ENCODE measurements at regions not wholly inside any gene's neighbourhood (a gene's known extent, or its start where the extent isn't known, plus 50 kb on each side); places are given as distances from the start of the nearest gene placed in this dataset.

DNA sequence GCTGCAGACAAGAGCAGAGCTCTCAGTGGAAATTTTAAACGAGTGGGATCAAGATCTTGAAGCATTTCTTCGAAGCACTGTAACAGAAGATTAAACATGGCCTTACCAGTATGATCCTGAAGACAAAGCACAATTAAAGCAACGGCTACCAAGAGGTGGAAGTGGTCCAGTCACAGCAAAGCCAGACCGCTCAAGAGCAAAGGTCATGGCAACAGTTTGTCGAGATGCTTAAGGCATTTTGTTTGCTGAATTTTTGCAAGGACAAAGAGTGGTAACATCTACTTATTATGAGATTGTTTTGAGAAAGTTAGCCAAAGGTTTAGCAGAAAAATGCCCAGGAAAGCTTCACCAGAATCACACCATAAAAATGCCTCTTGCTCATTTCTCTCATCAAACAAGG, 153.4 kb upstream of the CARMIL1 start:
- H3K36me3 ChIP-seq, result no peaks in the 10 kb centered on the region
- intact Hi-C loops (cut with DNase I), result no loop called here
- H3K4me3 ChIP-seq, result no peak overlapping the region
- WGBS, result 64% methylated on average over 5 of the region's 5 CpGs
- H3K9me3 ChIP-seq, result no peaks in the 10 kb centered on the region
- no peak for DNase-seq (ENCODE audit: low spot score)
- no peaks in the 10 kb centered on the region for H3K27me3 ChIP-seq (replicated peaks; ENCODE audit: insufficient read depth)
- H3K27ac ChIP-seq, result no peak overlapping the region
- TF ChIP-seq POLR2A (IDR thresholded peaks at IDR 0.05) (no peak), POLR2AphosphoS5 (IDR thresholded peaks at IDR 0.05) (no peak)
- H3K4me1 ChIP-seq (replicated peaks), result no peaks in the 10 kb centered on the region

DNA sequence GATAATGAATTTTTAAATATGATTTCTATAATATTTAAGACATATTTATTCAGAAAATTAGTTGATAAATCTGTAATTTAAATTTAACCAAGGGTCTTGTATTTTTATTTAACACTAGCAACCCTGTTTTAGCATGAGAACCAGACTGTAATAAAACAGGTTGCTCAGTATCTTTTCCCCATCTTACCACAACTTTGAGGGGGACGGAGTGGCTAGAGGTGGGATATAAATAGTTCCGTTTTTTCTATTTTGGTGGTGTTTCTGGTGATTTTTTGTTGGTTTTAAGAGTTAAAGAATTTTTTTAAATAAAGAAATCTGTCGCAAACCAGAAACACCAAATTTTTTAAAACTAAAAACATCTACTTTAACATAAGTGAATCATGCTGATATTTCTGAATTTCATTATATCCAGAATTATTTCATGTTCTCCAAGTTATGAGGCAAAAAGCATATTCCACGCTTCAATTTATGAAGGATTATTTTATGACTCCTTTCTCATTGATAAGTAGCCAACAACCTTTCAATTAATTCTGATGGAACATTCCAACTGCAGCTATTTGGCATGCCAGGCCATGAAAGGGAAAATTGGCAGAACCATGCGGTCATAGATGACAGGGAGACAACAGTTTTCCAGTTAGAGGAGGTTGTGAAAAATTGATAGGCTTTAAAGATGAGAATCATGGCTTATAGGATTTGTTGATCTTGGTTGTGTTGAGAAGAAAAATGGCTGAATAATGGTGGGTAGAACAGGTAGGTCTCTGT, 151.9 kb upstream of the CARMIL1 start:
- no peak for TF ChIP-seq POLR2AphosphoS5 (IDR thresholded peaks at IDR 0.05)
- no peak for TF ChIP-seq POLR2A (IDR thresholded peaks at IDR 0.05)
- TF ChIP-seq CTCF (IDR thresholded peaks at IDR 0.05), result no peak
- no peaks in the 10 kb centered on the region for H3K27me3 ChIP-seq (replicated peaks; ENCODE audit: insufficient read depth)
- intact Hi-C loops (cut with DNase I), result no loop called here
- no peaks in the 10 kb centered on the region for H3K4me1 ChIP-seq (replicated peaks)
- no peaks in the 10 kb centered on the region for H3K9me3 ChIP-seq
- 70% methylated on average over 5 of the region's 5 CpGs for WGBS
- H3K27ac ChIP-seq, result no peak overlapping the region
- H3K4me3 ChIP-seq, result no peak overlapping the region
- H3K36me3 ChIP-seq, result no peaks in the 10 kb centered on the region
- no peak for DNase-seq (ENCODE audit: low spot score)

DNA sequence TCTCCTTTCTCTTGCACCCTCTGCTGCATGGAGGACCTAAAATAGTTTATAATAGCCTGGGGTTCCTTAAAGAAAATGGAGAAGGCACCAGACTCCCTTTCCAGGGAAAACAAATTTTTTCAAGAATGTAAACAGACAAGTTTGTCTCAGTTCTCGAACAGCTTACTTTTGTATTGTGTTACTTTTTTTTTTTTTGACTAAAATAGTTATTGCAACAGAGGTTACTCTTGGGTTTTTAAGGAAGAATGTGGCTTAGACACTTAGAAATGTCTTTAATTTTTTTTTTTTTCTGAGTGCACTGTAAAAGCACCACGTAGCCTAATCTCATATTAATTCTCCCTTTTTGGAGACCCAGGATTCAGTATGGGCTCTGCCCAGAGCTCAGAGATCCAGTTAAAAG, 148.7 kb upstream of the CARMIL1 start:
- WGBS, result 9% methylated on average over 2 of the region's 2 CpGs
- H3K9me3 ChIP-seq, result no peaks in the 10 kb centered on the region
- H3K4me1 ChIP-seq (replicated peaks), result no peaks in the 10 kb centered on the region
- H3K27me3 ChIP-seq (replicated peaks; ENCODE audit: insufficient read depth), result no peaks in the 10 kb centered on the region
- TF ChIP-seq POLR2A (IDR thresholded peaks at IDR 0.05) (no peak), CTCF (IDR thresholded peaks at IDR 0.05) (no peak), POLR2AphosphoS5 (IDR thresholded peaks at IDR 0.05) (no peak)
- no peak for DNase-seq (ENCODE audit: low spot score)
- no peak overlapping the region for H3K27ac ChIP-seq
- intact Hi-C loops (cut with DNase I), result no loop called here
- no peak overlapping the region for H3K4me3 ChIP-seq
- H3K36me3 ChIP-seq, result no peaks in the 10 kb centered on the region

DNA sequence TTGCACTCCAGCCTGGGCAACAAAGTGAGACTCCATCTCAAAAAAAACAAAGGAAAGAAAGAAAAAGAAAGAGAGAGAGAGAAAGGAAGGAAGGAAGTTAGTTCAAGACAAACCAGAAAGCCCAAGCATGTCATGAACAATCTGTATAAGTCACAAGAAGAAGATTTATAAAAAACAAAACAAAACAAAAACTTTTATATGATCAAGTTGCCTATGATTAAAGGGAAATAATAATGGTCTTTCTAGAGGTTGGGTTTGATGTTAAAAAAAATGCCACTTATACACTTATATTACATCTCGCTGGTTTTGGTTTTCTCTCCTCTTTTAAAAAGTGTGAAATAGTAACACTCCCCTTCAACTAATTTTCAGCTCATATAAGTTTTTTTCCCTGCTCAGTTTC, 146.2 kb upstream of the CARMIL1 start:
- WGBS, result 86% methylated on average over 1 of the region's 1 CpG
- Histone ChIP-seq H3K4me1 (replicated peaks) (no peaks in the 10 kb centered on the region), H3K27me3 (replicated peaks; ENCODE audit: insufficient read depth) (no peaks in the 10 kb centered on the region), H3K36me3 (no peaks in the 10 kb centered on the region), H3K27ac (no peak overlapping the region), H3K9me3 (no peaks in the 10 kb centered on the region), H3K4me3 (no peak overlapping the region)
- no peak for TF ChIP-seq CTCF (IDR thresholded peaks at IDR 0.05)
- no peak for TF ChIP-seq POLR2A (IDR thresholded peaks at IDR 0.05)
- no peak for TF ChIP-seq POLR2AphosphoS5 (IDR thresholded peaks at IDR 0.05)
- no peak for DNase-seq (ENCODE audit: low spot score)
- intact Hi-C loops (cut with DNase I), result no loop called here

DNA sequence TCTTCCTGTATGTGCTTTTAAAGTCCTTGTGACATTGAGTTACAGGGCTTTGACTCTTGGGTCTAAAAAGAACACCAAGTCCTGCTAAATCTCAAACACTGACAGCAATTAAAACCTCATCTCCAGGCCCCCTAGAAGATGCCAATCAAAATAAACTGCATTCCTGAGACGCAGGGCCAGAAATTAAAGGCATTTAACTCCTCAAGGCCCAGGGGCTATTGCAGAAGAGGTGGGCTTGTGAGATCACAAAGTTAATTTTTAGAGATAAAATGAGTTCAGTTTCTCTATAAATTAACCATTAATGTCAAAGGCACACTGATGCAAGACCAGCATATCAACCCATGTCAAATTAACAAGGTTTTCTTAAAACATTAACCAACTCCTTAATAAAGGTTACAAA, 145.6 kb upstream of the CARMIL1 start:
- intact Hi-C loops (cut with DNase I), result no loop called here
- H3K36me3 ChIP-seq, result no peaks in the 10 kb centered on the region
- no peak for DNase-seq (ENCODE audit: low spot score)
- H3K27ac ChIP-seq, result no peak overlapping the region
- no peak overlapping the region for H3K4me3 ChIP-seq
- H3K27me3 ChIP-seq (replicated peaks; ENCODE audit: insufficient read depth), result no peaks in the 10 kb centered on the region
- no peaks in the 10 kb centered on the region for H3K9me3 ChIP-seq
- no peaks in the 10 kb centered on the region for H3K4me1 ChIP-seq (replicated peaks)
- no peak for TF ChIP-seq POLR2A (IDR thresholded peaks at IDR 0.05)
- no peak for TF ChIP-seq CTCF (IDR thresholded peaks at IDR 0.05)
- no peak for TF ChIP-seq POLR2AphosphoS5 (IDR thresholded peaks at IDR 0.05)
- WGBS, result 31% methylated on average over 1 of the region's 1 CpG
